ENCODE measurements at regions not wholly inside any gene's neighbourhood (a gene's known extent, or its start where the extent isn't known, plus 50 kb on each side); places are given as distances from the start of the nearest gene placed in this dataset.

DNA sequence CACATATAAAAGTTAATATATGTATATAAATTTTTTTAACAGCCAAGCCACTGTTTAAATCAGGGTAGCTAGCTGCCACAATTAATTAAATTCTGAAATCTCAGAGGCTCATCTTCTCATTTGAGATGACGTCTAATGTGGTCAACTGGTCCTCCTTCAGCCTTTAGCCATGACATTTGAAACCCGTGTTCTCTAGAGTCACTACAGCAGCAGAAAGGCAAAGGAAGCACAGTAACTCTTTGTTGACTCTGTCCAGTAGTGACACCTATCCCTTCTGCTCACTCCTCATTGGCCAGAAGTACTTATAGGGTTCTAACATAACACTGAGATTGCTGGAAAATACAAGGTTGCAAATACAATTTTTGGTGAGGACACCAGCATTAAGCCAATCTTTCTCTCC is 555.5 kb downstream of the ETV1 start:
- TF ChIP-seq, protein P1, sequence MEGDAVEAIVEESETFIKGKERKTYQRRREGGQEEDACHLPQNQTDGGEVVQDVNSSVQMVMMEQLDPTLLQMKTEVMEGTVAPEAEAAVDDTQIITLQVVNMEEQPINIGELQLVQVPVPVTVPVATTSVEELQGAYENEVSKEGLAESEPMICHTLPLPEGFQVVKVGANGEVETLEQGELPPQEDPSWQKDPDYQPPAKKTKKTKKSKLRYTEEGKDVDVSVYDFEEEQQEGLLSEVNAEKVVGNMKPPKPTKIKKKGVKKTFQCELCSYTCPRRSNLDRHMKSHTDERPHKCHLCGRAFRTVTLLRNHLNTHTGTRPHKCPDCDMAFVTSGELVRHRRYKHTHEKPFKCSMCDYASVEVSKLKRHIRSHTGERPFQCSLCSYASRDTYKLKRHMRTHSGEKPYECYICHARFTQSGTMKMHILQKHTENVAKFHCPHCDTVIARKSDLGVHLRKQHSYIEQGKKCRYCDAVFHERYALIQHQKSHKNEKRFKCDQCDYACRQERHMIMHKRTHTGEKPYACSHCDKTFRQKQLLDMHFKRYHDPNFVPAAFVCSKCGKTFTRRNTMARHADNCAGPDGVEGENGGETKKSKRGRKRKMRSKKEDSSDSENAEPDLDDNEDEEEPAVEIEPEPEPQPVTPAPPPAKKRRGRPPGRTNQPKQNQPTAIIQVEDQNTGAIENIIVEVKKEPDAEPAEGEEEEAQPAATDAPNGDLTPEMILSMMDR (IDR thresholded peaks at IDR 0.05; ENCODE audit: low read depth, low read length, missing input control), result no peak
- TF ChIP-seq RXRA (IDR thresholded peaks at IDR 0.05) (no peak), EGR1 (IDR thresholded peaks at IDR 0.05; ENCODE audit: low read depth in 2 of 2) (no peak), FOXA1 (IDR thresholded peaks at IDR 0.05) (no peak), GABPA (IDR thresholded peaks at IDR 0.05 in 1 of 2, conservative IDR thresholded peaks at IDR 0.05 in 1 of 2) (no peak), SP1 (IDR thresholded peaks at IDR 0.05) (no peak), TAF1 (conservative IDR thresholded peaks at IDR 0.05) (no peak), JUND (IDR thresholded peaks at IDR 0.05) (no peak)
- TF ChIP-seq, protein P2, sequence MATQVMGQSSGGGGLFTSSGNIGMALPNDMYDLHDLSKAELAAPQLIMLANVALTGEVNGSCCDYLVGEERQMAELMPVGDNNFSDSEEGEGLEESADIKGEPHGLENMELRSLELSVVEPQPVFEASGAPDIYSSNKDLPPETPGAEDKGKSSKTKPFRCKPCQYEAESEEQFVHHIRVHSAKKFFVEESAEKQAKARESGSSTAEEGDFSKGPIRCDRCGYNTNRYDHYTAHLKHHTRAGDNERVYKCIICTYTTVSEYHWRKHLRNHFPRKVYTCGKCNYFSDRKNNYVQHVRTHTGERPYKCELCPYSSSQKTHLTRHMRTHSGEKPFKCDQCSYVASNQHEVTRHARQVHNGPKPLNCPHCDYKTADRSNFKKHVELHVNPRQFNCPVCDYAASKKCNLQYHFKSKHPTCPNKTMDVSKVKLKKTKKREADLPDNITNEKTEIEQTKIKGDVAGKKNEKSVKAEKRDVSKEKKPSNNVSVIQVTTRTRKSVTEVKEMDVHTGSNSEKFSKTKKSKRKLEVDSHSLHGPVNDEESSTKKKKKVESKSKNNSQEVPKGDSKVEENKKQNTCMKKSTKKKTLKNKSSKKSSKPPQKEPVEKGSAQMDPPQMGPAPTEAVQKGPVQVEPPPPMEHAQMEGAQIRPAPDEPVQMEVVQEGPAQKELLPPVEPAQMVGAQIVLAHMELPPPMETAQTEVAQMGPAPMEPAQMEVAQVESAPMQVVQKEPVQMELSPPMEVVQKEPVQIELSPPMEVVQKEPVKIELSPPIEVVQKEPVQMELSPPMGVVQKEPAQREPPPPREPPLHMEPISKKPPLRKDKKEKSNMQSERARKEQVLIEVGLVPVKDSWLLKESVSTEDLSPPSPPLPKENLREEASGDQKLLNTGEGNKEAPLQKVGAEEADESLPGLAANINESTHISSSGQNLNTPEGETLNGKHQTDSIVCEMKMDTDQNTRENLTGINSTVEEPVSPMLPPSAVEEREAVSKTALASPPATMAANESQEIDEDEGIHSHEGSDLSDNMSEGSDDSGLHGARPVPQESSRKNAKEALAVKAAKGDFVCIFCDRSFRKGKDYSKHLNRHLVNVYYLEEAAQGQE (IDR thresholded peaks at IDR 0.05), result no peak
- TF ChIP-seq, protein P3, sequence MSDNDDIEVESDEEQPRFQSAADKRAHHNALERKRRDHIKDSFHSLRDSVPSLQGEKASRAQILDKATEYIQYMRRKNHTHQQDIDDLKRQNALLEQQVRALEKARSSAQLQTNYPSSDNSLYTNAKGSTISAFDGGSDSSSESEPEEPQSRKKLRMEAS (IDR thresholded peaks at IDR 0.05), result no peak
- TF ChIP-seq, protein P4, sequence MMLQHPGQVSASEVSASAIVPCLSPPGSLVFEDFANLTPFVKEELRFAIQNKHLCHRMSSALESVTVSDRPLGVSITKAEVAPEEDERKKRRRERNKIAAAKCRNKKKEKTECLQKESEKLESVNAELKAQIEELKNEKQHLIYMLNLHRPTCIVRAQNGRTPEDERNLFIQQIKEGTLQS (IDR thresholded peaks at IDR 0.05), result no peak
- TF ChIP-seq, protein P5, sequence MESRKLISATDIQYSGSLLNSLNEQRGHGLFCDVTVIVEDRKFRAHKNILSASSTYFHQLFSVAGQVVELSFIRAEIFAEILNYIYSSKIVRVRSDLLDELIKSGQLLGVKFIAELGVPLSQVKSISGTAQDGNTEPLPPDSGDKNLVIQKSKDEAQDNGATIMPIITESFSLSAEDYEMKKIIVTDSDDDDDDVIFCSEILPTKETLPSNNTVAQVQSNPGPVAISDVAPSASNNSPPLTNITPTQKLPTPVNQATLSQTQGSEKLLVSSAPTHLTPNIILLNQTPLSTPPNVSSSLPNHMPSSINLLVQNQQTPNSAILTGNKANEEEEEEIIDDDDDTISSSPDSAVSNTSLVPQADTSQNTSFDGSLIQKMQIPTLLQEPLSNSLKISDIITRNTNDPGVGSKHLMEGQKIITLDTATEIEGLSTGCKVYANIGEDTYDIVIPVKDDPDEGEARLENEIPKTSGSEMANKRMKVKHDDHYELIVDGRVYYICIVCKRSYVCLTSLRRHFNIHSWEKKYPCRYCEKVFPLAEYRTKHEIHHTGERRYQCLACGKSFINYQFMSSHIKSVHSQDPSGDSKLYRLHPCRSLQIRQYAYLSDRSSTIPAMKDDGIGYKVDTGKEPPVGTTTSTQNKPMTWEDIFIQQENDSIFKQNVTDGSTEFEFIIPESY (IDR thresholded peaks at IDR 0.05), result no peak

All from liver (tissue), 3 donors.